ENCODE measurements at regions not wholly inside any gene's neighbourhood (a gene's known extent, or its start where the extent isn't known, plus 50 kb on each side); places are given as distances from the start of the nearest gene placed in this dataset.
"Not testable (repeated sequence)": the region's sequence is repeated elsewhere in the genome, so short reads cannot be mapped to it uniquely, and the experiment has no call there.

- ChIA-PET POLR2A (no interaction called here), CTCF (no interaction called here)
- no peak overlapping the region for H3K27ac ChIP-seq (ENCODE audit: low read depth in 1 of 2, low read length in 2 of 2)
- peaks cover 0 to 3% of the 10 kb centered on the region in 2 experiments for H3K9me3 ChIP-seq (ENCODE audit: control insufficient read depth in 1 of 2, insufficient read depth in 1 of 2, low read length in 2 of 2)
- no peaks in the 10 kb centered on the region for H3K27me3 ChIP-seq (ENCODE audit: control insufficient read depth in 1 of 2, insufficient read depth in 2 of 2, low read length in 2 of 2)
- ATAC-seq (ENCODE audit: poor library complexity) = no peak
- no peaks in the 10 kb centered on the region for H3K27me3 Mint-ChIP-seq
- H3K36me3 Mint-ChIP-seq (ENCODE audit: low read depth) = no peaks in the 10 kb centered on the region
- no peak overlapping the region for H3K4me3 ChIP-seq (ENCODE audit: low read length)
- no peak for DNase-seq
- TF ChIP-seq CTCF (IDR thresholded peaks at IDR 0.05) = no peak
- no peaks in the 10 kb centered on the region for H3K4me1 Mint-ChIP-seq (ENCODE audit: low read depth)
- no peak overlapping the region for H3K4me3 Mint-ChIP-seq
- no peaks in the 10 kb centered on the region for H3K36me3 ChIP-seq (ENCODE audit: insufficient read depth, low read length)
- peaks cover 8% of the 10 kb centered on the region for H3K9me3 Mint-ChIP-seq
- H3K4me1 ChIP-seq (ENCODE audit: insufficient read depth, low read length) = no peaks in the 10 kb centered on the region
- H3K27ac Mint-ChIP-seq = no peak overlapping the region
- intact Hi-C loops (cut with DNase I, micrococcal nuclease) = no loop called here
Measured at GRCh38 chr14:29016050-29016900, 249.7 kb downstream of the FOXG1 start.

- intact Hi-C loops (cut with DNase I, micrococcal nuclease) = not testable (repeated sequence)
Measured at GRCh38 chr14:29023505-29023904, 256.9 kb downstream of the FOXG1 start.

GRCh38 chr14:29027441-29027840, 260.9 kb downstream of the FOXG1 start:
- H3K27me3 Mint-ChIP-seq; H3K4me3 ChIP-seq (ENCODE audit: low read length); DNase-seq; H3K27me3 ChIP-seq (ENCODE audit: control insufficient read depth in 1 of 2, insufficient read depth in 2 of 2, low read length in 2 of 2); H3K9me3 ChIP-seq (ENCODE audit: control insufficient read depth in 1 of 2, insufficient read depth in 1 of 2, low read length in 2 of 2); CTCF ChIA-PET; ATAC-seq (ENCODE audit: poor library complexity); H3K4me3 Mint-ChIP-seq; intact Hi-C loops (cut with DNase I, micrococcal nuclease); H3K27ac Mint-ChIP-seq; H3K36me3 Mint-ChIP-seq (ENCODE audit: low read depth); H3K4me1 Mint-ChIP-seq (ENCODE audit: low read depth); H3K27ac ChIP-seq (ENCODE audit: low read depth in 1 of 2, low read length in 2 of 2); H3K36me3 ChIP-seq (ENCODE audit: insufficient read depth, low read length); H3K4me1 ChIP-seq (ENCODE audit: insufficient read depth, low read length); POLR2A ChIA-PET: not testable (repeated sequence)
- peaks cover 29% of the 10 kb centered on the region for H3K9me3 Mint-ChIP-seq

More at GRCh38 chr14:29023505-29023904, 256.9 kb downstream of the FOXG1 start:
- H3K4me1 Mint-ChIP-seq (ENCODE audit: low read depth); H3K27me3 Mint-ChIP-seq; H3K36me3 ChIP-seq (ENCODE audit: insufficient read depth, low read length); CTCF ChIA-PET; H3K27me3 ChIP-seq (ENCODE audit: control insufficient read depth in 1 of 2, insufficient read depth in 2 of 2, low read length in 2 of 2); DNase-seq; H3K4me1 ChIP-seq (ENCODE audit: insufficient read depth, low read length); ATAC-seq (ENCODE audit: poor library complexity); H3K27ac Mint-ChIP-seq; H3K27ac ChIP-seq (ENCODE audit: low read depth in 1 of 2, low read length in 2 of 2); H3K9me3 ChIP-seq (ENCODE audit: control insufficient read depth in 1 of 2, insufficient read depth in 1 of 2, low read length in 2 of 2); H3K4me3 ChIP-seq (ENCODE audit: low read length); H3K4me3 Mint-ChIP-seq; POLR2A ChIA-PET; H3K36me3 Mint-ChIP-seq (ENCODE audit: low read depth): not testable (repeated sequence)
- H3K9me3 Mint-ChIP-seq = peaks cover 27% of the 10 kb centered on the region

GRCh38 chr14:29027941-29028705, 261.5 kb downstream of the FOXG1 start:
- H3K27me3 ChIP-seq (ENCODE audit: control insufficient read depth in 1 of 2, insufficient read depth in 2 of 2, low read length in 2 of 2); H3K4me1 Mint-ChIP-seq (ENCODE audit: low read depth); H3K4me1 ChIP-seq (ENCODE audit: insufficient read depth, low read length); DNase-seq; H3K36me3 Mint-ChIP-seq (ENCODE audit: low read depth); ATAC-seq (ENCODE audit: poor library complexity); H3K4me3 ChIP-seq (ENCODE audit: low read length); POLR2A ChIA-PET; H3K9me3 ChIP-seq (ENCODE audit: control insufficient read depth in 1 of 2, insufficient read depth in 1 of 2, low read length in 2 of 2); H3K27ac ChIP-seq (ENCODE audit: low read depth in 1 of 2, low read length in 2 of 2); CTCF ChIA-PET; H3K36me3 ChIP-seq (ENCODE audit: insufficient read depth, low read length); H3K4me3 Mint-ChIP-seq; H3K27me3 Mint-ChIP-seq; intact Hi-C loops (cut with DNase I, micrococcal nuclease); H3K27ac Mint-ChIP-seq: not testable (repeated sequence)
- H3K9me3 Mint-ChIP-seq = peaks cover 29% of the 10 kb centered on the region
